HG02571 (cell line): ENCODE measurements at regions not wholly inside any gene's neighbourhood (a gene's known extent, or its start where the extent isn't known, plus 50 kb on each side); places are given as distances from the start of the nearest gene placed in this dataset.
"Not testable (repeated sequence)": the region's sequence is repeated elsewhere in the genome, so short reads cannot be mapped to it uniquely, and the experiment has no call there.

Experiments
- ATAC-seq: cut with Tn5 transposase; IDR thresholded peaks from one replicate; pipeline ENCODE4 v1.9.1; 2021; ENCODE audit warnings: mild to moderate bottlenecking, moderate library complexity; ENCODE audit not compliant: unreplicated experiment

DNA sequence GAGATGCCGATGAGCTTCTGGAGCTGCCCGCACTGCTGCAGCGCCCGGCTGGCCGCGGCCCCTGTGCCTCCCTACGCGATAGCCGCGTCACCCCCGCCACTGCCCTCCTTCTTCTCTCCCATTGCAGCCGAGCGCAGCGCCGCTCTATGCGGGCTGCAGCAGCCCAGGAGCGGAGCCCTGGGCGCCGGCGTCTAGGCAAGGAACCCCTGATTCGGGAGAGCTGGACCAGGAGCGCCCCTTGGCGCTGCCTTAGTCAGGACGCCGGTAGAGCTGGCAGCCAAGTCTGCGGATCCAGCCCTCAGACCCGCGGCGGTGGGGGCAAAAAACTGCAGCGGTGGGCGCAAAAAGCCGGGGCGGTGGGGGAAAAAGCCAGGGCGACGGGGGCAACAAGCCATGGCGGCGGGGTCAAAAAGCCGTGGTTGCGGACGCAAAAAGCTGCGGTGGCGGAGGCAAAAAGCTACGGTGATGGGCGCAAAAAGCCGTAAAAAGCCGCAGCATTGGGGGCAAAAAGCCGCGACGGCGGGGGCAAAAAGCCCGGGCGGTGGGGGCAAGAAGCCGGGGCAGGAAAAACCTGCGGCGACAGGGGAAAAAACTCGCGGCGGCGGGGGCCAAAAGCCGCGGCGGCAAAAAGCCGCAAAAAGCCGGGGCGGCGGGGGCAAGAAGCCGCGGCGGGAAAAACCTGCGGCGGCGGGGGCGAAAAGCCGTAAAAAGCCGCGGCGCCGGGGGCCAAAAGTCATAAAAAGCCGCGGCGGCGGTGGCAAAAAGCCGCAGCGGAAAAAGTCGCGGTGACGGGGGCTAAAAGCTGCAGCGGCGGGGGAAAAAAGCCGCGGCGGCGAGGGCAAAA lies 1668.6 kb downstream of the RPIA start:
- ATAC-seq: not testable (repeated sequence)

DNA sequence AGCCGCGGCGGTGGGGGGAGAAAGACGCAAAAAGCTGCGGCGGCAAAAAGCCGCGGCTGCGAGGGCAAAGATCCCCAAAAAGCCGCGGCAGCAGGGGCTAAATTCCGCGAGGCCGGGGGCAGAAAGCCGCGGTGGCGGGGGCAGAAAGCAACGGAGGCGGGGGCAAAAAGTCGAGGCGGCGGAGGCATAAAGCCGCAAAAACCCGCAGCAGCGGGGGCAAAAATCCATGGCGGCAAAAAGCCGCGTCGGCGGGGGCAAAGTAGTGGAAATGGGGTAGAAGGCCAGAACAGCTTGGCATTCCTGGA lies 1669.2 kb downstream of the RPIA start:
- not testable (repeated sequence) for ATAC-seq
